Anterior cingulate cortex (tissue), 58 donors: ENCODE measurements at regions not wholly inside any gene's neighbourhood (a gene's known extent, or its start where the extent isn't known, plus 50 kb on each side); places are given as distances from the start of the nearest gene placed in this dataset.
"Not testable (repeated sequence)": the region's sequence is repeated elsewhere in the genome, so short reads cannot be mapped to it uniquely, and the experiment has no call there.

ENCODE experiments used
- DNase-seq, 58 donors: peaks; one replicate each; lab custom pipeline; 2025; lab: John Stamatoyannopoulos, UW

- DNase-seq: no peak
These were observed 269.5 kb downstream of the ALDH8A1 start for GRCh38 chr6:134680433-134680832.

GRCh38 chr6:134680021-134680420, 269.9 kb downstream of the ALDH8A1 start:
- DNase-seq: no peak

GRCh38 chr6:134678436-134678889, 271.4 kb downstream of the ALDH8A1 start:
- DNase-seq: peak in 46 of 58 donors; percentile 6 to 83 (median 34)

GRCh38 chr6:134676307-134677281, 273.3 kb downstream of the ALDH8A1 start:
- DNase-seq: no peak

- DNase-seq: no peak
These were observed 274.5 kb downstream of the ALDH8A1 start for GRCh38 chr6:134675110-134676054.

- no peak for DNase-seq
These were observed 275.3 kb downstream of the ALDH8A1 start for GRCh38 chr6:134674562-134674961.

GRCh38 chr6:134669485-134669884, 280.4 kb downstream of the ALDH8A1 start:
- no peak for DNase-seq

- DNase-seq: no peak
These were observed 282.8 kb downstream of the ALDH8A1 start for GRCh38 chr6:134667111-134667510.

GRCh38 chr6:134666125-134666524, 283.8 kb downstream of the ALDH8A1 start:
- no peak for DNase-seq

GRCh38 chr6:134665029-134665723, 284.7 kb downstream of the ALDH8A1 start:
- DNase-seq: no peak

- DNase-seq: no peak
These were observed 285.9 kb downstream of the ALDH8A1 start for GRCh38 chr6:134663800-134664535.

GRCh38 chr6:134663356-134663755, 286.5 kb downstream of the ALDH8A1 start:
- DNase-seq: no peak

- DNase-seq: no peak
These were observed 287.7 kb downstream of the ALDH8A1 start for GRCh38 chr6:134662077-134662700.

GRCh38 chr6:134659885-134660284, 290.0 kb downstream of the ALDH8A1 start:
- DNase-seq: not testable (repeated sequence)

GRCh38 chr6:134658596-134658995, 291.3 kb downstream of the ALDH8A1 start:
- DNase-seq: no peak

GRCh38 chr6:134657751-134658527, 292.0 kb downstream of the ALDH8A1 start:
- no peak for DNase-seq

- DNase-seq: no peak
These were observed 292.6 kb downstream of the ALDH8A1 start for GRCh38 chr6:134657343-134657742.

- no peak for DNase-seq
These were observed 295.1 kb downstream of the ALDH8A1 start for GRCh38 chr6:134654751-134655150.
